ENCODE measurements at regions not wholly inside any gene's neighbourhood (a gene's known extent, or its start where the extent isn't known, plus 50 kb on each side); places are given as distances from the start of the nearest gene placed in this dataset.

DNA sequence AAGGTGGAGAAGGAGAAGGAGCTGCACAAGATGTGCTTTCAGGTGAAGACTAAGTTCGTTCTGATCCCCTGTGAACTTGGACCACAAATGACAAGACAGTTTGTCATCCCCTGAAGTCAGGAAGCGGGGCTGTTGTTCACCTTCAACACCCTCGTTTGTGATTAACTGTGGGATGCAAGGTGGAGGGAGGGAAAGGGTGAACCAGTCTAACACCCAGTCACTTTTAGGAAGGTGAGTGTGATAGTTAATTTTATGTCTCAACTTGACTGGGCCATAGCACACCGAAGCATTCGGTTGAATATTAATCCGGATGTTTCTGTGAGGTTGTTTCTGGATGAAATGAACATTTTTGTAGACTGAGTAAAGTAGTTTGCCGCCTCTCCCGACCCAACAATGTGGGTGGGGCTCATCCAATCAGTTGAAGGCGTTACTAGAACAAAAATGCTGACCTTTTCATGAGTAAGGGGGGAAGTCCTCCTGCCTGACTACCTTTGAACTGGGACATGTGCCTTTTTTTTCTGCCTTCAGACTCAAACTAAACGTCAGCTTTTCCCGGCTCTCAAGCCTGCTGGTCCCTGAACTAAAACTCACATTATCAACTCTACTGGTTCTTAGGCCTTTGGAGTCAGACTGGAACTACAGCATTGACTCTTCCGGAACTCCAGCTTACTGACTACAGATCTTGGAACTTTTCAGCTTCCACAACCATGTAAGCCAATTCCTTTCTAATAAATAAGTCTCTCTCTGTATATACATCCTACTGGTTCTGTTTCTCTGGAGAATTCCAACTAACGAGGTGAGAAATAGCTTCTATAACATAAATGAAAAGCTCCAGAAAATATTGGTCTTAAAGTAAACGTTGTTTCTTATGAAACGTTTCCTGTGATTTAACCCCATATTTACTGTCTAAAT lies 264.0 kb upstream of the SLITRK3 start:
- TF ChIP-seq CTCF (IDR thresholded peaks at IDR 0.05) (no peak), EP300 (IDR thresholded peaks at IDR 0.05) (no peak)

Data from tibial nerve (tissue), 4 donors.